SK-N-SH (cell line): ENCODE measurements at regions not wholly inside any gene's neighbourhood (a gene's known extent, or its start where the extent isn't known, plus 50 kb on each side); places are given as distances from the start of the nearest gene placed in this dataset.

Experiments
- CTCF ChIA-PET: fragments of 300-600, 350-600 bp; formaldehyde crosslinking; extraction: SDS; loops from one replicate; lab custom pipeline; 2021; lab: Yijun Ruan, JAX
- POLR2A ChIA-PET: fragments of 350-600 bp; sonication (Branson Sonifier 250); formaldehyde crosslinking; extraction: SDS; loops from one replicate; lab custom pipeline; 2020; ENCODE audit warnings: antibody characterized with exemption, inconsistent platforms; lab: Yijun Ruan, JAX
- DNase-seq: peaks from one replicate; pipeline ENCODE4 v3.0.0; 2012
- H2AFZ ChIP-seq: fragments of 200-600 bp; sonication (generic); 2 replicates; pipeline ENCODE4 v1.8.1; 2016; ENCODE audit warnings: antibody characterized with exemption, mild to moderate bottlenecking, low read depth
- H3F3A ChIP-seq: fragments of 200-600 bp; sonication (generic); replicated peaks from 2 replicates; pipeline ENCODE3; 2016; ENCODE audit warnings: antibody characterized with exemption, mild to moderate bottlenecking; ENCODE audit not compliant: insufficient read depth
- H3K27ac ChIP-seq, 2 experiments: fragments of 200-500 bp in 1 of 2; fragments of 200-600 bp in 1 of 2; sonication (Bioruptor generic) in 1 of 2; sonication (generic), shearing (Covaris generic) in 1 of 2; 2 replicates each; pipeline versions ENCODE4 v1.5.1 to v1.6.1; 2014 to 2016; ENCODE audit warnings: low read depth in 2 of 2, inconsistent platforms in 1 of 2, low read length in 1 of 2, mild to moderate bottlenecking in 1 of 2, mixed read lengths in 1 of 2
- H3K27me3 ChIP-seq: fragments of 200-600 bp; sonication (generic), shearing (Covaris generic); 2 replicates; pipeline ENCODE4 v1.6.1; 2016; ENCODE audit warnings: mixed run types; ENCODE audit not compliant: insufficient read depth
- H3K36me3 ChIP-seq, 2 experiments: fragments of 200-500 bp in 1 of 2; fragments of 200-600 bp in 1 of 2; sonication (Bioruptor generic) in 1 of 2; sonication (generic) in 1 of 2; replicated peaks in 1 of 2; 2 replicates each; pipeline versions ENCODE3 to v1.5.1; 2014 to 2016; ENCODE audit warnings: low read length in 1 of 2, mild to moderate bottlenecking in 1 of 2; ENCODE audit not compliant: insufficient read depth in 2 of 2, control insufficient read depth in 1 of 2
- H3K4me1 ChIP-seq, 2 experiments: fragments of 200-500 bp in 1 of 2; fragments of 200-600 bp in 1 of 2; sonication (Bioruptor generic) in 1 of 2; sonication (generic), shearing (Covaris generic) in 1 of 2; 2 replicates each; pipeline versions ENCODE4 v1.5.1 to v1.6.1; 2014 to 2016; ENCODE audit warnings: low read depth in 1 of 2, low read length in 1 of 2, mixed run types in 1 of 2; ENCODE audit not compliant: insufficient read depth in 2 of 2, control insufficient read depth in 1 of 2
- H3K4me2 ChIP-seq: fragments of 200-600 bp; sonication (generic), shearing (Covaris generic); 2 replicates; pipeline ENCODE4 v1.6.1; 2017; ENCODE audit warnings: mixed run types
- H3K4me3 ChIP-seq, 2 experiments: fragments of 200-500 bp in 1 of 2; fragments of 200-600 bp in 1 of 2; sonication (Bioruptor generic) in 1 of 2; sonication (generic), shearing (Covaris generic) in 1 of 2; 2 replicates each; pipeline versions ENCODE4 v1.5.1 to v1.8.1; 2014 to 2016; ENCODE audit warnings: low read depth in 2 of 2, inconsistent platforms in 1 of 2, low read length in 1 of 2, mild to moderate bottlenecking in 1 of 2, mixed read lengths in 1 of 2, moderate library complexity in 1 of 2
- H3K79me2 ChIP-seq: fragments of 200-600 bp; sonication (generic); 2 replicates; pipeline ENCODE4 v1.8.1; 2017; ENCODE audit warnings: mild to moderate bottlenecking; ENCODE audit not compliant: insufficient read depth
- H3K9ac ChIP-seq: fragments of 200-600 bp; sonication (generic); 2 replicates; pipeline ENCODE4 v1.6.1; 2017; ENCODE audit warnings: mixed run types
- H3K9me2 ChIP-seq: fragments of 200-600 bp; sonication (generic); 2 replicates; pipeline ENCODE4 v1.6.1; 2017; ENCODE audit warnings: mixed run types
- H3K9me3 ChIP-seq: fragments of 200-600 bp; sonication (generic); 2 replicates; pipeline ENCODE4 v1.6.1; 2017; ENCODE audit warnings: mixed run types, mild to moderate bottlenecking, moderate library complexity
- H4K20me1 ChIP-seq: fragments of 200-600 bp; sonication (generic); 2 replicates; pipeline ENCODE4 v1.6.1; 2017; ENCODE audit warnings: mild to moderate bottlenecking, mixed run types; ENCODE audit not compliant: insufficient read depth
- EP300 ChIP-seq, 2 experiments: IDR thresholded peaks; 2 replicates each; pipeline versions ENCODE4 v1.4.0 to v1.6.1; 2012; ENCODE audit warnings: borderline replicate concordance in 1 of 2, low read depth in 1 of 2, low read length in 1 of 2
- FOXJ3 ChIP-seq: sonication (generic); formaldehyde crosslinking; IDR thresholded peaks from 2 replicates; pipeline ENCODE4 v1.5.1; 2020; ENCODE audit warnings: mild to moderate bottlenecking, missing genetic modification reagents
- FOXM1 ChIP-seq: IDR thresholded peaks from 2 replicates; pipeline ENCODE4 v1.4.0; 2012; ENCODE audit warnings: low read depth, mild to moderate bottlenecking
- GATA2 ChIP-seq: sonication (generic); formaldehyde crosslinking; IDR thresholded peaks from 2 replicates; pipeline ENCODE4 v1.5.0; 2020; ENCODE audit warnings: mild to moderate bottlenecking, missing genetic modification reagents
- MEF2A ChIP-seq: IDR thresholded peaks from 2 replicates; pipeline ENCODE4 v1.4.0; 2012; ENCODE audit warnings: low read depth, borderline replicate concordance
- NRF1 ChIP-seq: IDR thresholded peaks from 2 replicates; pipeline ENCODE4 v1.6.1; 2012; ENCODE audit warnings: low read depth, mild to moderate bottlenecking, low read length
- RFX5 ChIP-seq: IDR thresholded peaks from 2 replicates; pipeline ENCODE4 v1.6.1; 2012; ENCODE audit warnings: mild to moderate bottlenecking, improper control_type of control experiment, low read length
- RXRA ChIP-seq: IDR thresholded peaks from 2 replicates; pipeline ENCODE4 v1.4.0; 2012; ENCODE audit warnings: low read depth, mild to moderate bottlenecking, borderline replicate concordance
- SIN3A ChIP-seq: IDR thresholded peaks from 2 replicates; pipeline ENCODE4 v1.6.1; 2012; ENCODE audit warnings: low read depth, mild to moderate bottlenecking, low read length, moderate library complexity, borderline replicate concordance
- TCF12 ChIP-seq: IDR thresholded peaks from 2 replicates; pipeline ENCODE4 v1.4.0; 2012
- TEAD4 ChIP-seq: IDR thresholded peaks from 2 replicates; pipeline ENCODE4 v1.4.0; 2012; ENCODE audit warnings: mild to moderate bottlenecking, borderline replicate concordance; ENCODE audit not compliant: insufficient read depth
- YY1 ChIP-seq: IDR thresholded peaks from 2 replicates; pipeline ENCODE4 v1.4.0; 2012; ENCODE audit warnings: low read depth, mild to moderate bottlenecking
- WGBS: methylation state at CpG from one replicate; pipeline ENCODE4 v1.1.6; 2017; ENCODE audit warnings: low lambda C conversion rate; 5-methylcytosine and 5-hydroxymethylcytosine counted together
- TF ChIP-seq, protein P1 (sequence below): IDR thresholded peaks from 2 replicates; pipeline ENCODE4 v1.6.1; 2012; ENCODE audit warnings: mild to moderate bottlenecking, low read depth, low read length, moderate library complexity
- TF ChIP-seq, protein P2 (sequence below): fragments of 150-350 bp; IDR thresholded peaks from 2 replicates; pipeline ENCODE4 v1.6.1; 2016; ENCODE audit warnings: mild to moderate bottlenecking, low read depth, low read length
- TF ChIP-seq, protein P3 (sequence below): fragments of 150-350 bp; IDR thresholded peaks from 2 replicates; pipeline ENCODE4 v1.6.1; 2017; ENCODE audit warnings: antibody characterized with exemption, low read length, low read depth, borderline replicate concordance

GRCh38 chr5:133750856-133751255 is 138.5 kb upstream of the FSTL4 start (continued):
- TF ChIP-seq FOXM1 = no peak
- no peak for TF ChIP-seq YY1
- no peak for TF ChIP-seq MEF2A
- TF ChIP-seq GATA2 (CRISPR knock-in tag) = no peak
- TF ChIP-seq, protein P1, sequence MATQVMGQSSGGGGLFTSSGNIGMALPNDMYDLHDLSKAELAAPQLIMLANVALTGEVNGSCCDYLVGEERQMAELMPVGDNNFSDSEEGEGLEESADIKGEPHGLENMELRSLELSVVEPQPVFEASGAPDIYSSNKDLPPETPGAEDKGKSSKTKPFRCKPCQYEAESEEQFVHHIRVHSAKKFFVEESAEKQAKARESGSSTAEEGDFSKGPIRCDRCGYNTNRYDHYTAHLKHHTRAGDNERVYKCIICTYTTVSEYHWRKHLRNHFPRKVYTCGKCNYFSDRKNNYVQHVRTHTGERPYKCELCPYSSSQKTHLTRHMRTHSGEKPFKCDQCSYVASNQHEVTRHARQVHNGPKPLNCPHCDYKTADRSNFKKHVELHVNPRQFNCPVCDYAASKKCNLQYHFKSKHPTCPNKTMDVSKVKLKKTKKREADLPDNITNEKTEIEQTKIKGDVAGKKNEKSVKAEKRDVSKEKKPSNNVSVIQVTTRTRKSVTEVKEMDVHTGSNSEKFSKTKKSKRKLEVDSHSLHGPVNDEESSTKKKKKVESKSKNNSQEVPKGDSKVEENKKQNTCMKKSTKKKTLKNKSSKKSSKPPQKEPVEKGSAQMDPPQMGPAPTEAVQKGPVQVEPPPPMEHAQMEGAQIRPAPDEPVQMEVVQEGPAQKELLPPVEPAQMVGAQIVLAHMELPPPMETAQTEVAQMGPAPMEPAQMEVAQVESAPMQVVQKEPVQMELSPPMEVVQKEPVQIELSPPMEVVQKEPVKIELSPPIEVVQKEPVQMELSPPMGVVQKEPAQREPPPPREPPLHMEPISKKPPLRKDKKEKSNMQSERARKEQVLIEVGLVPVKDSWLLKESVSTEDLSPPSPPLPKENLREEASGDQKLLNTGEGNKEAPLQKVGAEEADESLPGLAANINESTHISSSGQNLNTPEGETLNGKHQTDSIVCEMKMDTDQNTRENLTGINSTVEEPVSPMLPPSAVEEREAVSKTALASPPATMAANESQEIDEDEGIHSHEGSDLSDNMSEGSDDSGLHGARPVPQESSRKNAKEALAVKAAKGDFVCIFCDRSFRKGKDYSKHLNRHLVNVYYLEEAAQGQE = no peak
- TF ChIP-seq TEAD4 = no peak
- no peak for TF ChIP-seq EP300 (IDR thresholded peaks at IDR 0.05; ENCODE audit: borderline replicate concordance in 1 of 2, low read depth in 1 of 2, low read length in 1 of 2)
- TF ChIP-seq FOXJ3 (CRISPR knock-in tag) = no peak
- TF ChIP-seq RXRA = no peak
- no peak for TF ChIP-seq NRF1
- TF ChIP-seq, protein P2, sequence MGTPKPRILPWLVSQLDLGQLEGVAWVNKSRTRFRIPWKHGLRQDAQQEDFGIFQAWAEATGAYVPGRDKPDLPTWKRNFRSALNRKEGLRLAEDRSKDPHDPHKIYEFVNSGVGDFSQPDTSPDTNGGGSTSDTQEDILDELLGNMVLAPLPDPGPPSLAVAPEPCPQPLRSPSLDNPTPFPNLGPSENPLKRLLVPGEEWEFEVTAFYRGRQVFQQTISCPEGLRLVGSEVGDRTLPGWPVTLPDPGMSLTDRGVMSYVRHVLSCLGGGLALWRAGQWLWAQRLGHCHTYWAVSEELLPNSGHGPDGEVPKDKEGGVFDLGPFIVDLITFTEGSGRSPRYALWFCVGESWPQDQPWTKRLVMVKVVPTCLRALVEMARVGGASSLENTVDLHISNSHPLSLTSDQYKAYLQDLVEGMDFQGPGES = no peak
- TF ChIP-seq TCF12 = no peak

GRCh38 chr5:133750356-133750755 is 138.0 kb upstream of the FSTL4 start:
- no peak overlapping the region for H3K9ac ChIP-seq
- H4K20me1 ChIP-seq = no peaks in the 10 kb centered on the region
- H3K27me3 ChIP-seq = peaks cover 5% of the 10 kb centered on the region; the same call in 1 of the 2 replicates
- ChIA-PET POLR2A (no interaction called here), CTCF (no interaction called here)
- 65% methylated on average over 8 of the region's 9 CpGs for WGBS
- no peak overlapping the region for H2AFZ ChIP-seq
- no peaks in the 10 kb centered on the region for H3F3A ChIP-seq
- TF ChIP-seq RFX5 = no peak
- no peak for TF ChIP-seq FOXM1
- TF ChIP-seq RXRA = no peak
- TF ChIP-seq SIN3A = no peak
- TF ChIP-seq, protein P3, sequence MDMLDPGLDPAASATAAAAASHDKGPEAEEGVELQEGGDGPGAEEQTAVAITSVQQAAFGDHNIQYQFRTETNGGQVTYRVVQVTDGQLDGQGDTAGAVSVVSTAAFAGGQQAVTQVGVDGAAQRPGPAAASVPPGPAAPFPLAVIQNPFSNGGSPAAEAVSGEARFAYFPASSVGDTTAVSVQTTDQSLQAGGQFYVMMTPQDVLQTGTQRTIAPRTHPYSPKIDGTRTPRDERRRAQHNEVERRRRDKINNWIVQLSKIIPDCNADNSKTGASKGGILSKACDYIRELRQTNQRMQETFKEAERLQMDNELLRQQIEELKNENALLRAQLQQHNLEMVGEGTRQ = no peak
- no peak overlapping the region for H3K4me3 ChIP-seq
- H3K27ac ChIP-seq = no peak overlapping the region
- H3K9me2 ChIP-seq = no peaks in the 10 kb centered on the region
- H3K36me3 ChIP-seq = no peaks in the 10 kb centered on the region
- H3K79me2 ChIP-seq = no peaks in the 10 kb centered on the region
- no peaks in the 10 kb centered on the region for H3K9me3 ChIP-seq
- H3K4me1 ChIP-seq = peaks cover 0 to 15% of the 10 kb centered on the region in 2 experiments; a peak in 1 of 4 replicates
- H3K4me2 ChIP-seq = no peak overlapping the region
- DNase-seq = no peak
